ENCODE measurements at regions not wholly inside any gene's neighbourhood (a gene's known extent, or its start where the extent isn't known, plus 50 kb on each side); places are given as distances from the start of the nearest gene placed in this dataset.

- TF ChIP-seq CTCF (IDR thresholded peaks at IDR 0.05), result no peak
- no peak for TF ChIP-seq POLR2A (IDR thresholded peaks at IDR 0.05)
These were observed 238.2 kb downstream of the EFNB2 start for GRCh38 chr13:106297283-106297682.
